ENCODE measurements at regions not wholly inside any gene's neighbourhood (a gene's known extent, or its start where the extent isn't known, plus 50 kb on each side); places are given as distances from the start of the nearest gene placed in this dataset.
"Not testable (repeated sequence)": the region's sequence is repeated elsewhere in the genome, so short reads cannot be mapped to it uniquely, and the experiment has no call there.

DNA sequence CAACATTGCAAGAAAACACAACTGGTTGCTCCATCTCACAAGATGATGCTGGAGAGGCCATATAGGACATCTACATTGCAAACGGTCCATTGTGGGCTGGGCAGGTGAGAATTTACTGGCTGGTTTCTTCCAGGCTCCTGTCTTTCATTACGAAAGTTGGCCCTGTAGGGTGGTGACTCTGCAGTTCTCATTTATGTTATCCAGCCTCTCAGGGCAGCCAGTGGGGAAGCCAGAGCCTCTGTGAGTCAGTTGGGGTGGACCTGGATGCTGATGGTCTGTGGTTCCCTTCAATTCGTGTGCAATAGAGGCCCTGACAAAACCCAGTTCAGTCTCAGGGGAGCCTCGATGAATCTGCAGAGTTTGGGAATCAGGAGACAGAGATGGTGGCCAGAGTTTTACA, 341.0 kb upstream of the CCL2 start:
- Mint-ChIP-seq H3K36me3 (no peaks in the 10 kb centered on the region), H3K4me1 (no peaks in the 10 kb centered on the region), H3K4me3 (no peak overlapping the region), H3K27ac (no peak overlapping the region), H3K9me3 (no peaks in the 10 kb centered on the region), H3K27me3 (ENCODE audit: low read depth) (peaks cover 48% of the 10 kb centered on the region)
- no peak for DNase-seq (ENCODE audit: low spot score in 2 of 2, unreplicated experiment in 2 of 2)
- TF ChIP-seq, protein P1, sequence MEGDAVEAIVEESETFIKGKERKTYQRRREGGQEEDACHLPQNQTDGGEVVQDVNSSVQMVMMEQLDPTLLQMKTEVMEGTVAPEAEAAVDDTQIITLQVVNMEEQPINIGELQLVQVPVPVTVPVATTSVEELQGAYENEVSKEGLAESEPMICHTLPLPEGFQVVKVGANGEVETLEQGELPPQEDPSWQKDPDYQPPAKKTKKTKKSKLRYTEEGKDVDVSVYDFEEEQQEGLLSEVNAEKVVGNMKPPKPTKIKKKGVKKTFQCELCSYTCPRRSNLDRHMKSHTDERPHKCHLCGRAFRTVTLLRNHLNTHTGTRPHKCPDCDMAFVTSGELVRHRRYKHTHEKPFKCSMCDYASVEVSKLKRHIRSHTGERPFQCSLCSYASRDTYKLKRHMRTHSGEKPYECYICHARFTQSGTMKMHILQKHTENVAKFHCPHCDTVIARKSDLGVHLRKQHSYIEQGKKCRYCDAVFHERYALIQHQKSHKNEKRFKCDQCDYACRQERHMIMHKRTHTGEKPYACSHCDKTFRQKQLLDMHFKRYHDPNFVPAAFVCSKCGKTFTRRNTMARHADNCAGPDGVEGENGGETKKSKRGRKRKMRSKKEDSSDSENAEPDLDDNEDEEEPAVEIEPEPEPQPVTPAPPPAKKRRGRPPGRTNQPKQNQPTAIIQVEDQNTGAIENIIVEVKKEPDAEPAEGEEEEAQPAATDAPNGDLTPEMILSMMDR (IDR thresholded peaks at IDR 0.05; ENCODE audit: unreplicated experiment), result no peak

DNA sequence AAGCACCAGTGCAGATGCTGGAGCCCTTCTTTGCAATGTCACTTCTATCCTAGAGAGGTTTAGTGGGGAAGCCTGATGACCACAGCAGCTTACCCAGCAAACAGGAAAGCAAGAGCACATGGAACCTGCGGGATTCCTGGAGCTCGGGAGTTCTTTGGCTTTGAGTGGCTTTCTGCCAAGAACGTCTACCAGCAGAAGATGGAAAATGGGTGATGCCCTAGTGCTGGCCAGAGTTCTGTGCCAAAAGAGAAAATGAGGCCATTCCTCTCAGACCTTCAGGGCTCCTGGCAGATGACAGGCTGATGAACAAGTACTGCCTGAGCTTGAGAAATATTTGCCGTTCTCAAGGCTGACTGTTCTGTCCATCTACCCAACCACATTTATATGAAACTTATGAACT, 332.1 kb upstream of the CCL2 start:
- Mint-ChIP-seq H3K9me3 (no peaks in the 10 kb centered on the region), H3K27me3 (ENCODE audit: low read depth) (peaks cover 71% of the 10 kb centered on the region), H3K4me3 (no peak overlapping the region), H3K4me1 (no peaks in the 10 kb centered on the region), H3K36me3 (no peaks in the 10 kb centered on the region), H3K27ac (no peak overlapping the region)
- TF ChIP-seq, protein P1 (IDR thresholded peaks at IDR 0.05; ENCODE audit: unreplicated experiment), result no peak
- DNase-seq (ENCODE audit: low spot score in 2 of 2, unreplicated experiment in 2 of 2), result no peak

DNA sequence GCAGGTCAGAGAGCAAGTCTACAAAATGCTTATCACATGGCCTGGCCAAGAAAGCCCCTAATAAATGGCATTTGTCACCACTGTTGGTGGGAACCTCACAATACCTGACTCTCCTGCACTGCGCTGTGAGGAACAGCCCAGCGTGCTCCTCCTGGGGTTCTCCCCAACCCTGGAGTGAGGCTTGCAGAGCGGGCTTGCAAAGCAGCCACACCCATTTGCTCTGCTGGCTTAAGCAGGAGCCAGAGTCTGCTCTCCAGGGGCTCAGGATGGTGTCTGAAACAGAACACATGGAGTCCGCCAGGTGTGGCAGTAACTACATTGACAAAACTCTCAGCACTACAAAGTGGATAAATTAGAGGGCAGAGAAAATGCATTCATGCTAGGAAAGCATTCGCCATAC, 331.0 kb upstream of the CCL2 start:
- no peaks in the 10 kb centered on the region for H3K36me3 Mint-ChIP-seq
- DNase-seq (ENCODE audit: low spot score in 2 of 2, unreplicated experiment in 2 of 2), result no peak
- no peaks in the 10 kb centered on the region for H3K4me1 Mint-ChIP-seq
- no peaks in the 10 kb centered on the region for H3K9me3 Mint-ChIP-seq
- H3K27me3 Mint-ChIP-seq (ENCODE audit: low read depth), result peaks cover 70% of the 10 kb centered on the region
- no peak overlapping the region for H3K27ac Mint-ChIP-seq
- H3K4me3 Mint-ChIP-seq, result no peak overlapping the region
- TF ChIP-seq, protein P1 (IDR thresholded peaks at IDR 0.05; ENCODE audit: unreplicated experiment), result no peak

DNA sequence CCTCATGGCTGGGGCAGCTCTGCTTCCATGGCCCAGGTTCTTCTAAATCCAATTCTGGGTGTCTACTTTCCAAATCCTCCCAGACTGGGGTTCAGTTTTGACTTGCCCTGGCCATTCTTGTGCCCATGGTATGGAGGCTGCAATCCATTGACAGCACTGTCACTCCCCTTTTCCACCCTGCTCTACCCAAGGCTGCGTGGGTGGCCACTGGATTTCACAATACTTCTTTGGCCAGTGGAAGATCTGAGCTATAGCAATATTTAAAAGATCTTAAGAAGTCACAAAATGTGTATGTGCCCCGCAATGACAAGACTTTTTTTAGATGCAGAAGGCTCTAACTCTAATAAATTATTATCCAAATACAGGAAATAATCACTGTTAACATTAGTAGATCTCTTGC, 329.4 kb upstream of the CCL2 start:
- DNase-seq (ENCODE audit: low spot score in 2 of 2, unreplicated experiment in 2 of 2), result no peak
- Mint-ChIP-seq H3K4me3 (no peak overlapping the region), H3K9me3 (no peaks in the 10 kb centered on the region), H3K27me3 (ENCODE audit: low read depth) (peaks cover 72% of the 10 kb centered on the region), H3K36me3 (no peaks in the 10 kb centered on the region), H3K4me1 (no peaks in the 10 kb centered on the region), H3K27ac (no peak overlapping the region)
- TF ChIP-seq, protein P1 (IDR thresholded peaks at IDR 0.05; ENCODE audit: unreplicated experiment), result no peak

DNA sequence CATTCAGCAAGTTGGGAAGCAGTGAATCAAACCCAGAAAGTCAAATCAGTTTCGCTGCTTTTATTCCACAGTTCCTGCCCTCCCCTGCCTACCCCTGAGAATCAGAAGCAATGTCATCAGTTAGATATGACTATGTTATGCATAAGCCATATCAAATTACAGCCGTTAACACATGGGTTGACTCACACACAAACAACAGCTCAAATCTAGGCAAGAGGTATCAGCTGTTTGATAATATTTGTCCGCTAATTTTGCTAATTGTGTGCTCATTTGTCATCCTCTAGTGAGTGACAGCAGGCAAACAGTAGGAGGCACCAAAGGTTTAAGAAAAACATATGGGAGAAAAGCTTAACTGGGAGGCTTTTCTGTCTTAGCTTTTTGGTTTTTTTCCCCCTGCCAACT, 327.4 kb upstream of the CCL2 start:
- Mint-ChIP-seq H3K9me3 (no peaks in the 10 kb centered on the region), H3K27ac (no peak overlapping the region), H3K4me1 (no peaks in the 10 kb centered on the region), H3K27me3 (ENCODE audit: low read depth) (peaks cover 59% of the 10 kb centered on the region), H3K36me3 (no peaks in the 10 kb centered on the region), H3K4me3 (no peak overlapping the region)
- TF ChIP-seq, protein P1 (IDR thresholded peaks at IDR 0.05; ENCODE audit: unreplicated experiment), result no peak
- no peak for DNase-seq (ENCODE audit: low spot score in 2 of 2, unreplicated experiment in 2 of 2)

DNA sequence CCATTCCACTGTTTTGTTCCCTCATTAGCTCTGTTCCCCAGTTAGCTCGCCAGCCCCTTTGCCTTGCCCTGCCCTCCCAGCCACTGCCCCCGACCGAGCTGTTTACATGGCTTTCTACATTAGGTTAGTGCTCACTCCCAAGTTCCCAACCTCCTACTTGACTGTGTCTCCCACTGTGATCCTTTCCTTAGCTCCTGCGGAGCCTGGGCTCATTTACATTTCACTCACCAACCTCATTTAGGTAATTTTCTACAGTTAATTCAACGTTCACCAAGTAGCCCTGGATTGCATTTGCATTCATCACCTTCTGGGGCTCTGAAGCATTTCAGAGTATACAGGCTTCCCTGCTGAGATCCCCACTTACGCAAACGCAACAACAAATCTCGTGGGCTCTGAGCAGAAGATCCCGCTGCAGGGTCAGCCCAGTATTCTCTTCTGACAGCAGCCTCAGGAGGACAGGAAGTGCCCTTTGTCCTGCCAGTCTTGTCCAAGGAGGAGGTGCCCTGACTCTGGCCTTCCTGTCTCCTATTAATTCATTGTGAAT, 325.8 kb upstream of the CCL2 start:
- DNase-seq (ENCODE audit: low spot score in 2 of 2, unreplicated experiment in 2 of 2), result no peak
- Mint-ChIP-seq H3K4me3 (no peak overlapping the region), H3K27ac (no peak overlapping the region), H3K27me3 (ENCODE audit: low read depth) (peaks cover 45% of the 10 kb centered on the region), H3K9me3 (no peaks in the 10 kb centered on the region), H3K4me1 (no peaks in the 10 kb centered on the region), H3K36me3 (no peaks in the 10 kb centered on the region)
- TF ChIP-seq, protein P1 (IDR thresholded peaks at IDR 0.05; ENCODE audit: unreplicated experiment), result no peak

DNA sequence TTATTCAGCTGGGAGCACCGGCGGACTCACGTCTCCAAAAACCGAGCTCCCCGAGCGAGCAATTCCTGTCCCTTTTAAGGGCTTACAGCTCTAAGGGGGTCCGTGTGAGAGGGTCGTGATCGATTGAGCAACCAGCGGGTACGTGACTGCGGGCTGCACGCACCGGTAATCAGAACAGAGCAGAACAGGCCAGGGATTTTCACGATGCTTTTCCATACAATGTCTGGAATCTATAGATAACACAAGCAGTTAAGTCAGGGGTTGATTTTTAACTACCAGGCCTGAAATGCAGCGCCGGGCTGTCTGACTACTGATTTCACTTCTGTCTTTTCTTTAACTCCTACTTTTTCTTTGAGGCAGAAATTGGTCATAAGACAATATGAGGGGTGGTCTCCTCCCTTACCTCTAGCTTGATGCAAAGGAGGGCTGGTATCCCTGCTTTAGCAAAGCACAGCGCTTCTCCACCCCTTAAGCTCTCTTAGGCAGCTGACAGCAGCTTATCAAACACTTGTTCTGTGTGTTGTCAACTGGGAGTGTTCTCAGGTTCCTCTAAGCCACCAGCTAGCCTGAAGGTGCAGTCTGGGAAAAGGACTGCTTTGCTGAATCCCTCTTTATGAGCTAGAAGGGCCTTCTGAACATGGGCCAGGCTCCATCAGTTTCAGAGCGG, 323.8 kb upstream of the CCL2 start:
- H3K9me3 Mint-ChIP-seq; H3K36me3 Mint-ChIP-seq; H3K4me1 Mint-ChIP-seq; H3K27ac Mint-ChIP-seq; DNase-seq (ENCODE audit: low spot score in 2 of 2, unreplicated experiment in 2 of 2); H3K4me3 Mint-ChIP-seq: not testable (repeated sequence)
- H3K27me3 Mint-ChIP-seq (ENCODE audit: low read depth), result peaks cover 38% of the 10 kb centered on the region

All from mesothelial cell of epicardium (in vitro differentiated cells).